H9 (cell line): ENCODE measurements at regions not wholly inside any gene's neighbourhood (a gene's known extent, or its start where the extent isn't known, plus 50 kb on each side); places are given as distances from the start of the nearest gene placed in this dataset.

Experiments used
- DNase-seq: peaks from one replicate; pipeline ENCODE4 v3.0.0-alpha.2; 2017
- H2AFZ ChIP-seq: one replicate; pipeline ENCODE4 v1.6.1; 2013; ENCODE audit warnings: mild to moderate bottlenecking, low read length, control low read depth, moderate library complexity
- H2AK5ac ChIP-seq: 2 replicates; pipeline ENCODE4 v1.6.1; 2013; ENCODE audit warnings: low read length, control low read depth, mixed read lengths; ENCODE audit not compliant: insufficient read length
- H2BK120ac ChIP-seq: one replicate; pipeline ENCODE4 v1.6.1; 2013; ENCODE audit warnings: low read depth, mild to moderate bottlenecking, low read length, control low read depth, inconsistent platforms; ENCODE audit not compliant: poor library complexity, severe bottlenecking
- H2BK12ac ChIP-seq: 2 replicates; pipeline ENCODE4 v1.6.1; 2013; ENCODE audit warnings: low read length, control low read depth, mixed read lengths, low read depth; ENCODE audit not compliant: insufficient read length
- H2BK15ac ChIP-seq: 2 replicates; pipeline ENCODE4 v1.6.1; 2013; ENCODE audit warnings: low read depth, low read length, control low read depth
- H2BK20ac ChIP-seq: one replicate; pipeline ENCODE4 v1.6.1; 2013; ENCODE audit warnings: low read depth, mild to moderate bottlenecking, low read length, control low read depth, inconsistent platforms; ENCODE audit not compliant: poor library complexity, severe bottlenecking
- H2BK5ac ChIP-seq: 2 replicates; pipeline ENCODE4 v1.6.1; 2013; ENCODE audit warnings: low read length, control low read depth, mixed read lengths; ENCODE audit not compliant: insufficient read length
- H3K14ac ChIP-seq: 2 replicates; pipeline ENCODE4 v1.6.1; 2013; ENCODE audit warnings: low read length, control low read depth; ENCODE audit not compliant: insufficient read depth
- H3K18ac ChIP-seq: 2 replicates; pipeline ENCODE4 v1.6.1; 2013; ENCODE audit warnings: low read depth, mild to moderate bottlenecking, mixed read lengths, low read length, control low read depth; ENCODE audit not compliant: insufficient read length
- H3K23ac ChIP-seq: 2 replicates; pipeline ENCODE4 v1.6.1; 2013; ENCODE audit warnings: low read length, control low read depth, mixed read lengths, low read depth; ENCODE audit not compliant: insufficient read length
- H3K23me2 ChIP-seq: 2 replicates; pipeline ENCODE4 v1.6.1; 2013; ENCODE audit warnings: low read depth, mild to moderate bottlenecking, mixed read lengths, low read length, control low read depth; ENCODE audit not compliant: insufficient read length, poor library complexity, severe bottlenecking
- H3K27ac ChIP-seq: 2 replicates; pipeline ENCODE4 v1.5.1; 2013; ENCODE audit warnings: low read length, control low read depth, mixed read lengths, low read depth; ENCODE audit not compliant: insufficient read length
- H3K27me3 ChIP-seq: 2 replicates; pipeline ENCODE4 v1.6.1; 2013; ENCODE audit warnings: low read length, control low read depth, inconsistent platforms; ENCODE audit not compliant: insufficient read depth
- H3K4ac ChIP-seq: 2 replicates; pipeline ENCODE4 v1.6.1; 2013; ENCODE audit warnings: low read depth, mild to moderate bottlenecking, control low read depth, inconsistent platforms, low read length, moderate library complexity
- H3K4me1 ChIP-seq: 2 replicates; pipeline ENCODE4 v1.6.1; 2013; ENCODE audit warnings: low read length, control low read depth, inconsistent platforms; ENCODE audit not compliant: insufficient read depth
- H3K4me2 ChIP-seq: 2 replicates; pipeline ENCODE4 v1.6.1; 2013; ENCODE audit warnings: low read length, control low read depth, mixed read lengths; ENCODE audit not compliant: insufficient read length, insufficient read depth
- H3K56ac ChIP-seq: 2 replicates; pipeline ENCODE4 v1.6.1; 2013; ENCODE audit warnings: low read depth, mild to moderate bottlenecking, mixed read lengths, low read length, control low read depth; ENCODE audit not compliant: insufficient read length
- H3K79me1 ChIP-seq: 2 replicates; pipeline ENCODE4 v1.6.1; 2013; ENCODE audit warnings: low read depth, mild to moderate bottlenecking, moderate library complexity, low read length, control low read depth, inconsistent platforms; ENCODE audit not compliant: insufficient read depth, poor library complexity, severe bottlenecking
- H3K79me2 ChIP-seq: 2 replicates; pipeline ENCODE4 v1.6.1; 2013; ENCODE audit warnings: low read length, control low read depth, inconsistent platforms; ENCODE audit not compliant: insufficient read depth
- H3K9ac ChIP-seq: 2 replicates; pipeline ENCODE4 v1.6.1; 2013; ENCODE audit warnings: low read length, control low read depth, mixed read lengths; ENCODE audit not compliant: insufficient read length; ENCODE audit errors: extremely low read depth
- H3K9me3 ChIP-seq: one replicate; pipeline ENCODE4 v1.6.1; 2013; ENCODE audit warnings: low read depth, low read length, inconsistent platforms; ENCODE audit not compliant: control insufficient read depth
- H3T11ph ChIP-seq: one replicate; pipeline ENCODE4 v1.6.1; 2013; ENCODE audit warnings: mild to moderate bottlenecking, low read length, control low read depth, inconsistent platforms
- H4K20me1 ChIP-seq: one replicate; pipeline ENCODE4 v1.6.1; 2013; ENCODE audit not compliant: control insufficient read depth, insufficient read length, insufficient read depth
- H4K5ac ChIP-seq: 2 replicates; pipeline ENCODE4 v1.6.1; 2013; ENCODE audit warnings: low read depth, mild to moderate bottlenecking, mixed read lengths, low read length, control low read depth; ENCODE audit not compliant: insufficient read length
- H4K8ac ChIP-seq: replicated peaks from 2 replicates; pipeline ENCODE4 v1.6.1; 2013; ENCODE audit warnings: low read length, control low read depth, mixed read lengths, low read depth; ENCODE audit not compliant: insufficient read length
- H4K91ac ChIP-seq: 2 replicates; pipeline ENCODE4 v1.6.1; 2013; ENCODE audit warnings: low read depth, mild to moderate bottlenecking, moderate library complexity, mixed read lengths, low read length, control low read depth; ENCODE audit not compliant: insufficient read length
- H3K27ac Mint-ChIP-seq, 3 experiments: 2 replicates in 2 of 3; 3 replicates in 1 of 3; pipeline ENCODE4 v1.8.0; 2020 to 2021; ENCODE audit warnings: mixed read lengths in 3 of 3, mild to moderate bottlenecking in 1 of 3, moderate library complexity in 1 of 3
- H3K27me3 Mint-ChIP-seq: 2 replicates; pipeline ENCODE4 v1.8.0; 2021; ENCODE audit warnings: low read depth, mild to moderate bottlenecking, moderate library complexity, mixed read lengths
- H3K36me3 Mint-ChIP-seq, 3 experiments: 2 replicates in 2 of 3; 3 replicates in 1 of 3; pipeline ENCODE4 v1.8.0; 2020 to 2021; ENCODE audit warnings: low read depth in 3 of 3, mixed read lengths in 3 of 3; ENCODE audit not compliant: insufficient read depth in 1 of 3
- H3K4me1 Mint-ChIP-seq, 2 experiments: 2 replicates each; pipeline ENCODE4 v1.8.0; 2020; ENCODE audit warnings: mixed read lengths in 2 of 2
- H3K4me3 Mint-ChIP-seq, 2 experiments: 2 replicates in 1 of 2; 3 replicates in 1 of 2; pipeline ENCODE4 v1.8.0; 2020 to 2021; ENCODE audit warnings: mild to moderate bottlenecking in 2 of 2, mixed read lengths in 2 of 2, moderate library complexity in 1 of 2
- H3K9me3 Mint-ChIP-seq, 2 experiments: 2 replicates in 1 of 2; 3 replicates in 1 of 2; pipeline ENCODE4 v1.8.0; 2020; ENCODE audit warnings: mild to moderate bottlenecking in 2 of 2, mixed read lengths in 2 of 2, moderate library complexity in 1 of 2
- WGBS: extraction: QIAGEN DNeasy Blood & Tissue Kit; methylation state at CpG from one replicate; pipeline ENCODE4 v1.1.7; 2013; ENCODE audit warnings: missing lambda C conversion rate, low lambda C conversion rate, mixed read lengths; ENCODE audit not compliant: insufficient read length; ENCODE audit errors: extremely low coverage; 5-methylcytosine and 5-hydroxymethylcytosine counted together
- TF ChIP-seq, protein P1 (sequence below): fragments of 200-600 bp; sonication (generic); conservative IDR thresholded peaks from 3 replicates; pipeline ENCODE4 v1.8.0; 2021; ENCODE audit warnings: antibody characterized with exemption, mild to moderate bottlenecking

GRCh38 chr14:106606936-106607335 lies 1080.6 kb downstream of the TMEM121 start:
- peaks cover 8 to 43% (median 22%) of the 10 kb centered on the region in 3 experiments; a peak in 6 of 7 replicates for H3K36me3 Mint-ChIP-seq
- no peak overlapping the region for H2BK12ac ChIP-seq

More at GRCh38 chr14:106606936-106607335, 1080.6 kb downstream of the TMEM121 start:
- Histone ChIP-seq H4K5ac (no peak overlapping the region), H2AFZ (no peak overlapping the region), H3K4ac (no peak overlapping the region), H3K14ac (no peak overlapping the region), H3K27ac (no peak overlapping the region), H3K4me2 (no peak overlapping the region), H2BK120ac (no peak overlapping the region), H3K9me3 (peaks cover 92% of the 10 kb centered on the region), H2BK15ac (no peak overlapping the region), H3K79me1 (no peaks in the 10 kb centered on the region), H3K4me1 (no peaks in the 10 kb centered on the region), H3T11ph (no peak overlapping the region), H3K56ac (no peak overlapping the region), H3K9ac (no peak overlapping the region), H2AK5ac (no peak overlapping the region), H4K20me1 (no peaks in the 10 kb centered on the region), H3K23me2 (no peaks in the 10 kb centered on the region), H4K91ac (no peak overlapping the region), H3K27me3 (no peaks in the 10 kb centered on the region), H3K18ac (no peak overlapping the region), H2BK20ac (no peak overlapping the region), H3K23ac (no peak overlapping the region), H3K79me2 (no peaks in the 10 kb centered on the region), H2BK5ac (no peak overlapping the region), H4K8ac (no peak overlapping the region)
- WGBS, result no CpG with 5 or more reads among the region's 2 CpGs
- Mint-ChIP-seq H3K27ac (no peak overlapping the region), H3K4me1 (no peaks in the 10 kb centered on the region), H3K4me3 (no peak overlapping the region), H3K9me3 (peaks cover 98% of the 10 kb centered on the region in 2 experiments), H3K27me3 (peaks cover 6% of the 10 kb centered on the region)
- DNase-seq, result no peak
- TF ChIP-seq, protein P1, sequence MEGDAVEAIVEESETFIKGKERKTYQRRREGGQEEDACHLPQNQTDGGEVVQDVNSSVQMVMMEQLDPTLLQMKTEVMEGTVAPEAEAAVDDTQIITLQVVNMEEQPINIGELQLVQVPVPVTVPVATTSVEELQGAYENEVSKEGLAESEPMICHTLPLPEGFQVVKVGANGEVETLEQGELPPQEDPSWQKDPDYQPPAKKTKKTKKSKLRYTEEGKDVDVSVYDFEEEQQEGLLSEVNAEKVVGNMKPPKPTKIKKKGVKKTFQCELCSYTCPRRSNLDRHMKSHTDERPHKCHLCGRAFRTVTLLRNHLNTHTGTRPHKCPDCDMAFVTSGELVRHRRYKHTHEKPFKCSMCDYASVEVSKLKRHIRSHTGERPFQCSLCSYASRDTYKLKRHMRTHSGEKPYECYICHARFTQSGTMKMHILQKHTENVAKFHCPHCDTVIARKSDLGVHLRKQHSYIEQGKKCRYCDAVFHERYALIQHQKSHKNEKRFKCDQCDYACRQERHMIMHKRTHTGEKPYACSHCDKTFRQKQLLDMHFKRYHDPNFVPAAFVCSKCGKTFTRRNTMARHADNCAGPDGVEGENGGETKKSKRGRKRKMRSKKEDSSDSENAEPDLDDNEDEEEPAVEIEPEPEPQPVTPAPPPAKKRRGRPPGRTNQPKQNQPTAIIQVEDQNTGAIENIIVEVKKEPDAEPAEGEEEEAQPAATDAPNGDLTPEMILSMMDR, result no peak
